ENCODE measurements at regions not wholly inside any gene's neighbourhood (a gene's known extent, or its start where the extent isn't known, plus 50 kb on each side); places are given as distances from the start of the nearest gene placed in this dataset.

DNA sequence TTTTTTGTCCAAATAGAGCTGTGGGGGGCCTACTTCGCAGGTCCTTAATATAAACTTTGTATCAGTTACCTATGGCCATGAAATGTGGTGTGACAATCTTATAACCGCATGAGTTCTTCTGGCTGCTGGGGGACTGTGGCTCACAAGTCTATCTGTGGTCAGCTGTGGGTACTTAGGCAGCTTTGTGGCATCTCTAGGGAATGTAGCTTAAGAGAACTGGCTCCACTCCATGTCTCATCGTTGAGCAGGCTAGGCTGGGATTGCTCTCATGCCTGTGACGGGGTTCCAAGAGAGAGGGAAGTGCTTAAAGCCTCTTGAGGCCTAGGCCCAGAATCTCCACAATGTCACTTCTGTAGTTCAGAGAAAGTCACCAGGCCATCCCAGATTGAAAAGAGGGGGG lies 140.5 kb downstream of the BTBD3 start:
- TF ChIP-seq, protein P1, sequence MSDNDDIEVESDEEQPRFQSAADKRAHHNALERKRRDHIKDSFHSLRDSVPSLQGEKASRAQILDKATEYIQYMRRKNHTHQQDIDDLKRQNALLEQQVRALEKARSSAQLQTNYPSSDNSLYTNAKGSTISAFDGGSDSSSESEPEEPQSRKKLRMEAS (IDR thresholded peaks at IDR 0.05) = no peak
- no peak for TF ChIP-seq YY1 (IDR thresholded peaks at IDR 0.05; ENCODE audit: low read depth)
- TF ChIP-seq, protein P2, sequence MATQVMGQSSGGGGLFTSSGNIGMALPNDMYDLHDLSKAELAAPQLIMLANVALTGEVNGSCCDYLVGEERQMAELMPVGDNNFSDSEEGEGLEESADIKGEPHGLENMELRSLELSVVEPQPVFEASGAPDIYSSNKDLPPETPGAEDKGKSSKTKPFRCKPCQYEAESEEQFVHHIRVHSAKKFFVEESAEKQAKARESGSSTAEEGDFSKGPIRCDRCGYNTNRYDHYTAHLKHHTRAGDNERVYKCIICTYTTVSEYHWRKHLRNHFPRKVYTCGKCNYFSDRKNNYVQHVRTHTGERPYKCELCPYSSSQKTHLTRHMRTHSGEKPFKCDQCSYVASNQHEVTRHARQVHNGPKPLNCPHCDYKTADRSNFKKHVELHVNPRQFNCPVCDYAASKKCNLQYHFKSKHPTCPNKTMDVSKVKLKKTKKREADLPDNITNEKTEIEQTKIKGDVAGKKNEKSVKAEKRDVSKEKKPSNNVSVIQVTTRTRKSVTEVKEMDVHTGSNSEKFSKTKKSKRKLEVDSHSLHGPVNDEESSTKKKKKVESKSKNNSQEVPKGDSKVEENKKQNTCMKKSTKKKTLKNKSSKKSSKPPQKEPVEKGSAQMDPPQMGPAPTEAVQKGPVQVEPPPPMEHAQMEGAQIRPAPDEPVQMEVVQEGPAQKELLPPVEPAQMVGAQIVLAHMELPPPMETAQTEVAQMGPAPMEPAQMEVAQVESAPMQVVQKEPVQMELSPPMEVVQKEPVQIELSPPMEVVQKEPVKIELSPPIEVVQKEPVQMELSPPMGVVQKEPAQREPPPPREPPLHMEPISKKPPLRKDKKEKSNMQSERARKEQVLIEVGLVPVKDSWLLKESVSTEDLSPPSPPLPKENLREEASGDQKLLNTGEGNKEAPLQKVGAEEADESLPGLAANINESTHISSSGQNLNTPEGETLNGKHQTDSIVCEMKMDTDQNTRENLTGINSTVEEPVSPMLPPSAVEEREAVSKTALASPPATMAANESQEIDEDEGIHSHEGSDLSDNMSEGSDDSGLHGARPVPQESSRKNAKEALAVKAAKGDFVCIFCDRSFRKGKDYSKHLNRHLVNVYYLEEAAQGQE (IDR thresholded peaks at IDR 0.05; ENCODE audit: low read depth) = no peak
- no peak for TF ChIP-seq CEBPB (IDR thresholded peaks at IDR 0.05)
- TF ChIP-seq TEAD4 (IDR thresholded peaks at IDR 0.05) = no peak
- TF ChIP-seq TAF1 (IDR thresholded peaks at IDR 0.05; ENCODE audit: low read depth) = no peak

Measured in Ishikawa (cell line).